ENCODE measurements at regions not wholly inside any gene's neighbourhood (a gene's known extent, or its start where the extent isn't known, plus 50 kb on each side); places are given as distances from the start of the nearest gene placed in this dataset.
"Not testable (repeated sequence)": the region's sequence is repeated elsewhere in the genome, so short reads cannot be mapped to it uniquely, and the experiment has no call there.

- DNase-seq: no peak
These were observed 178.0 kb downstream of the KCTD12 start for GRCh38 chr13:76708138-76708688.

- no peak for DNase-seq
These were observed 178.8 kb downstream of the KCTD12 start for GRCh38 chr13:76707360-76707759.

- no peak for DNase-seq
These were observed 182.4 kb downstream of the KCTD12 start for GRCh38 chr13:76703621-76704288.

- DNase-seq: no peak
These were observed 183.0 kb downstream of the KCTD12 start for GRCh38 chr13:76703216-76703615.

GRCh38 chr13:76697288-76697687 is 188.9 kb downstream of the KCTD12 start:
- DNase-seq: no peak

- DNase-seq: no peak
These were observed 189.8 kb downstream of the KCTD12 start for GRCh38 chr13:76696370-76696769.

GRCh38 chr13:76693086-76693485 is 193.1 kb downstream of the KCTD12 start:
- no peak for DNase-seq

GRCh38 chr13:76692346-76692745 is 193.9 kb downstream of the KCTD12 start:
- no peak for DNase-seq

GRCh38 chr13:76690611-76691010 is 195.6 kb downstream of the KCTD12 start:
- DNase-seq: no peak

GRCh38 chr13:76687467-76687866 is 198.7 kb downstream of the KCTD12 start:
- no peak for DNase-seq

- no peak for DNase-seq
These were observed 200.3 kb downstream of the KCTD12 start for GRCh38 chr13:76685938-76686337.

GRCh38 chr13:76684336-76684735 is 201.9 kb downstream of the KCTD12 start:
- DNase-seq: no peak

GRCh38 chr13:76683854-76684253 is 202.4 kb downstream of the KCTD12 start:
- no peak for DNase-seq

- DNase-seq: no peak
These were observed 203.0 kb downstream of the KCTD12 start for GRCh38 chr13:76683168-76683567.

- no peak for DNase-seq
These were observed 206.1 kb downstream of the KCTD12 start for GRCh38 chr13:76680112-76680511.

GRCh38 chr13:76677043-76677442 is 209.2 kb downstream of the KCTD12 start:
- no peak for DNase-seq

- no peak for DNase-seq
These were observed 213.8 kb downstream of the KCTD12 start for GRCh38 chr13:76672420-76672819.

GRCh38 chr13:76668716-76669115 is 217.5 kb downstream of the KCTD12 start:
- DNase-seq: no peak

GRCh38 chr13:76668141-76668540 is 218.1 kb downstream of the KCTD12 start:
- no peak for DNase-seq

GRCh38 chr13:76667551-76667950 is 218.7 kb downstream of the KCTD12 start:
- DNase-seq: no peak

- DNase-seq: no peak
These were observed 222.4 kb downstream of the KCTD12 start for GRCh38 chr13:76663592-76664335.

- DNase-seq: not testable (repeated sequence)
These were observed 227.1 kb downstream of the KCTD12 start for GRCh38 chr13:76659074-76659473.

- no peak for DNase-seq
These were observed 229.7 kb downstream of the KCTD12 start for GRCh38 chr13:76656500-76656899.

- DNase-seq: no peak
These were observed 230.1 kb downstream of the KCTD12 start for GRCh38 chr13:76656056-76656455.

All from NCI-H1105 treated with DMSO at 0.1 percent for 48 hours (cell line).